K562 (cell line): ENCODE measurements at regions not wholly inside any gene's neighbourhood (a gene's known extent, or its start where the extent isn't known, plus 50 kb on each side); places are given as distances from the start of the nearest gene placed in this dataset.

Experiments used
- ATAC-seq: fragments of 200-7000 bp; cut with Tn5 transposase; 3 replicates; pipeline ENCODE4 v1.9.1; 2020; ENCODE audit warnings: moderate library complexity
- BruUV-seq: library from RNA; stranded (reverse); fragments of 400-500 nt; replicated peaks from 2 replicates; lab custom pipeline; 2021; lab: Mats Ljungman, UMichigan
- CTCF ChIA-PET: fragments of 300-600 bp; formaldehyde crosslinking; extraction: SDS; loops from one replicate; lab custom pipeline; 2021; ENCODE audit warnings: low intra/inter-chr PET ratio; lab: Yijun Ruan, JAX
- POLR2A ChIA-PET: fragments of 300-600, 350-650 bp; sonication (Branson Sonifier 250); formaldehyde crosslinking; extraction: SDS; loops from one replicate; lab custom pipeline; 2021; ENCODE audit warnings: antibody characterized with exemption, inconsistent platforms; lab: Yijun Ruan, JAX
- DNase-seq, 4 experiments: peaks; one replicate each; pipeline versions ENCODE4 v3.0.0 to v3.0.0-alpha.2; 2011 to 2018; ENCODE audit warnings: low spot score in 3 of 4, mixed read lengths in 3 of 4; ENCODE audit errors: extremely low read depth in 1 of 4
- FAIRE-seq: peaks from 2 replicates; lab custom pipeline; 2011; peaks lifted over from hg19 to GRCh38; lab: Jason Lieb, UNC
- H2AFZ ChIP-seq: 2 replicates; pipeline ENCODE4 v1.6.0; 2011; ENCODE audit warnings: low read depth, low read length, control low read depth, inconsistent platforms
- H3K27ac ChIP-seq: fragments of 200-600 bp; 3 replicates; pipeline ENCODE4 v1.8.0; 2011; ENCODE audit warnings: low read depth, mild to moderate bottlenecking, control low read depth, inconsistent platforms, low read length, moderate library complexity, mixed read lengths; ENCODE audit errors: extremely low read depth
- H3K27me3 ChIP-seq, 2 experiments: fragments of 300-600 bp in 1 of 2; 2 replicates in 1 of 2; 3 replicates in 1 of 2; pipeline versions ENCODE4 v1.6.0 to v1.8.0; 2011; ENCODE audit warnings: inconsistent platforms in 2 of 2, low read length in 2 of 2, mild to moderate bottlenecking in 1 of 2, mixed read lengths in 1 of 2, moderate library complexity in 1 of 2; ENCODE audit not compliant: control insufficient read depth in 2 of 2, insufficient read depth in 2 of 2
- H3K36me3 ChIP-seq: fragments of 300-600 bp; 3 replicates; pipeline ENCODE4 v1.8.0; 2011; ENCODE audit warnings: mild to moderate bottlenecking, low read length, inconsistent platforms; ENCODE audit not compliant: control insufficient read depth, insufficient read depth
- H3K4me1 ChIP-seq, 2 experiments: fragments of 200-600 bp in 1 of 2; replicated peaks in 1 of 2; 2 replicates in 1 of 2; 3 replicates in 1 of 2; pipeline versions ENCODE4 v1.5.1 to v1.8.0; 2011; ENCODE audit warnings: inconsistent platforms in 2 of 2, low read length in 2 of 2, mild to moderate bottlenecking in 1 of 2, mixed read lengths in 1 of 2, moderate library complexity in 1 of 2; ENCODE audit not compliant: control insufficient read depth in 2 of 2, insufficient read depth in 2 of 2
- H3K4me2 ChIP-seq: 2 replicates; pipeline ENCODE4 v1.6.1; 2011; ENCODE audit warnings: low read length, control low read depth, inconsistent platforms, mixed read lengths; ENCODE audit not compliant: insufficient read depth
- H3K4me3 ChIP-seq: fragments of 200-600 bp; sonication (generic), shearing (Covaris generic); 2 replicates; pipeline ENCODE4 v1.5.1; 2016; ENCODE audit warnings: control low read depth, inconsistent platforms
- H3K79me2 ChIP-seq: fragments of 200-600 bp; 3 replicates; pipeline ENCODE4 v1.8.0; 2011; ENCODE audit warnings: low read length, inconsistent platforms; ENCODE audit not compliant: control insufficient read depth, insufficient read depth
- H3K9ac ChIP-seq, 2 experiments: 2 replicates each; pipeline versions ENCODE4 v1.6.0 to v1.6.1; 2011; ENCODE audit warnings: low read depth in 2 of 2, low read length in 2 of 2, control low read depth in 1 of 2, inconsistent platforms in 1 of 2, mild to moderate bottlenecking in 1 of 2, mixed read lengths in 1 of 2; ENCODE audit not compliant: insufficient read depth in 1 of 2
- H3K9me1 ChIP-seq: one replicate; pipeline ENCODE4 v1.6.0; 2011; ENCODE audit warnings: inconsistent platforms, mild to moderate bottlenecking, low read length, moderate library complexity; ENCODE audit not compliant: control insufficient read depth, insufficient read depth
- H3K9me3 ChIP-seq: replicated peaks from 2 replicates; pipeline ENCODE4 v1.5.1; 2011; ENCODE audit warnings: low read depth, low read length, inconsistent platforms; ENCODE audit not compliant: control insufficient read depth, insufficient read depth
- H4K20me1 ChIP-seq: replicated peaks from 2 replicates; pipeline ENCODE4 v1.6.1; 2011; ENCODE audit warnings: low read length, inconsistent platforms, mixed read lengths; ENCODE audit not compliant: control insufficient read depth, insufficient read depth
- CREB1 ChIP-seq, 2 experiments: sonication (generic) in 1 of 2; formaldehyde crosslinking in 1 of 2; IDR thresholded peaks; 2 replicates each; pipeline versions ENCODE4 v1.6.1 to v1.8.0; 2012 to 2022; ENCODE audit warnings: inconsistent platforms in 1 of 2, mild to moderate bottlenecking in 1 of 2, missing genetic modification reagents in 1 of 2, moderate library complexity in 1 of 2
- ETV1 ChIP-seq: fragments of 450-650 bp; conservative IDR thresholded peaks from 2 replicates; pipeline ENCODE4 v1.6.1; 2016; ENCODE audit warnings: missing genetic modification characterization, control low read depth, low read depth, missing compliant biosample characterization
- SIX5 ChIP-seq, 2 experiments: IDR thresholded peaks; 2 replicates each; pipeline ENCODE4 v1.6.1; 2011; ENCODE audit warnings: low read length in 2 of 2, borderline replicate concordance in 1 of 2, low read depth in 1 of 2, mild to moderate bottlenecking in 1 of 2, moderate library complexity in 1 of 2; ENCODE audit not compliant: insufficient read depth in 1 of 2
- TRIM28 ChIP-seq: fragments of 450-650 bp; IDR thresholded peaks from 2 replicates; pipeline ENCODE4 v1.6.1; 2017
- ZNF140 ChIP-seq: fragments of 250-450 bp; sonication (Bioruptor Pico); IDR thresholded peaks from 2 replicates; pipeline ENCODE4 v1.8.0; 2021; ENCODE audit warnings: moderate library complexity, mild to moderate bottlenecking, inconsistent platforms
- WGBS: fragments of 100-300 bp; shearing (Covaris generic); methylation state at CpG from one replicate; pipeline ENCODE4 v1.1.6; 2016; ENCODE audit warnings: low coverage, mixed read lengths; ENCODE audit not compliant: insufficient coverage; ENCODE audit errors: missing lambda C conversion rate; 5-methylcytosine and 5-hydroxymethylcytosine counted together
- in situ Hi-C: fragments of 300-500 bp; cut with MboI; formaldehyde crosslinking; loops from 4 replicates; pipeline ENCODE4 v1.15.0; 2018; ENCODE audit warnings: inconsistent platforms, mixed read lengths
- intact Hi-C: fragments of 100-400 bp; cut with micrococcal nuclease; formaldehyde crosslinking; loops from 2 replicates; pipeline ENCODE4 v1.14.2; 2022
- TF ChIP-seq, protein P1 (sequence below): fragments of 450-650 bp; IDR thresholded peaks from 2 replicates; pipeline ENCODE4 v1.6.1; 2017; ENCODE audit warnings: antibody characterized with exemption, mild to moderate bottlenecking
- TF ChIP-seq, protein P2 (sequence below), 3 experiments: IDR thresholded peaks in 2 of 3; conservative IDR thresholded peaks in 1 of 3; 2 replicates each; pipeline ENCODE4 v1.5.1; 2011 to 2012; ENCODE audit warnings: low read length in 3 of 3, mild to moderate bottlenecking in 3 of 3, control low read depth in 2 of 3, improper control_type of control experiment in 1 of 3, inconsistent platforms in 1 of 3, low read depth in 1 of 3, mixed read lengths in 1 of 3, moderate library complexity in 1 of 3; ENCODE audit not compliant: insufficient read depth in 2 of 3

DNA sequence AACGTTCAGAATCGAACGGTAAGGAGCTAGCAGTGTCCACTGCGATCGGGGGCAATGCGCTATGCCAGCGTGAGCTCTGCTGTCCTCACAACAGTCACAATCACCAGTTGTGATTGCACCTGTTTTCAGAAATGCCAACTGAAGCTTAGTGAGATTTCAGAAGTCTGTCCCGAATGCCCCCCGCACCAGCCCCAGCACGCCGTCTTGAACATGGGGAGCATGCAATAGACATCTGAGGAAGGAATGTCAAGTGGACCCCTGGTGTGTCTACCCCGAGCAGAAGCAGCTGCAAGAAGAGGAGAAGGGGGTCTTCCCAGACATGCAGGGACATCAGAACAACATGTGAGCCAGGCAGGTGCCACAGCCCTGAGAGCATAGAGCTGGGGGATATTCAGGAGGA is 125.7 kb upstream of the CHST15 start (continued):
- TF ChIP-seq, protein P1, sequence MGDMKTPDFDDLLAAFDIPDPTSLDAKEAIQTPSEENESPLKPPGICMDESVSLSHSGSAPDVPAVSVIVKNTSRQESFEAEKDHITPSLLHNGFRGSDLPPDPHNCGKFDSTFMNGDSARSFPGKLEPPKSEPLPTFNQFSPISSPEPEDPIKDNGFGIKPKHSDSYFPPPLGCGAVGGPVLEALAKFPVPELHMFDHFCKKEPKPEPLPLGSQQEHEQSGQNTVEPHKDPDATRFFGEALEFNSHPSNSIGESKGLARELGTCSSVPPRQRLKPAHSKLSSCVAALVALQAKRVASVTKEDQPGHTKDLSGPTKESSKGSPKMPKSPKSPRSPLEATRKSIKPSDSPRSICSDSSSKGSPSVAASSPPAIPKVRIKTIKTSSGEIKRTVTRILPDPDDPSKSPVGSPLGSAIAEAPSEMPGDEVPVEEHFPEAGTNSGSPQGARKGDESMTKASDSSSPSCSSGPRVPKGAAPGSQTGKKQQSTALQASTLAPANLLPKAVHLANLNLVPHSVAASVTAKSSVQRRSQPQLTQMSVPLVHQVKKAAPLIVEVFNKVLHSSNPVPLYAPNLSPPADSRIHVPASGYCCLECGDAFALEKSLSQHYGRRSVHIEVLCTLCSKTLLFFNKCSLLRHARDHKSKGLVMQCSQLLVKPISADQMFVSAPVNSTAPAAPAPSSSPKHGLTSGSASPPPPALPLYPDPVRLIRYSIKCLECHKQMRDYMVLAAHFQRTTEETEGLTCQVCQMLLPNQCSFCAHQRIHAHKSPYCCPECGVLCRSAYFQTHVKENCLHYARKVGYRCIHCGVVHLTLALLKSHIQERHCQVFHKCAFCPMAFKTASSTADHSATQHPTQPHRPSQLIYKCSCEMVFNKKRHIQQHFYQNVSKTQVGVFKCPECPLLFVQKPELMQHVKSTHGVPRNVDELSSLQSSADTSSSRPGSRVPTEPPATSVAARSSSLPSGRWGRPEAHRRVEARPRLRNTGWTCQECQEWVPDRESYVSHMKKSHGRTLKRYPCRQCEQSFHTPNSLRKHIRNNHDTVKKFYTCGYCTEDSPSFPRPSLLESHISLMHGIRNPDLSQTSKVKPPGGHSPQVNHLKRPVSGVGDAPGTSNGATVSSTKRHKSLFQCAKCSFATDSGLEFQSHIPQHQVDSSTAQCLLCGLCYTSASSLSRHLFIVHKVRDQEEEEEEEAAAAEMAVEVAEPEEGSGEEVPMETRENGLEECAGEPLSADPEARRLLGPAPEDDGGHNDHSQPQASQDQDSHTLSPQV: no peak
- TF ChIP-seq ETV1 (no peak), TRIM28 (no peak), ZNF140 (CRISPR knock-in tag) (no peak)

GRCh38 chr10:124217906-124218804 is 124.8 kb upstream of the CHST15 start:
- H3K9ac ChIP-seq: no peak overlapping the region
- H3K4me1 ChIP-seq: no peaks in the 10 kb centered on the region; a peak in 1 of 5 replicates
- no peaks in the 10 kb centered on the region for H3K9me3 ChIP-seq
- H3K4me2 ChIP-seq: no peak overlapping the region
- in situ Hi-C loops: no loop called here
- no peaks in the 10 kb centered on the region for H3K9me1 ChIP-seq
- ATAC-seq: no peak
- no peaks in the 10 kb centered on the region for H3K36me3 ChIP-seq
- ChIA-PET CTCF (no interaction called here), POLR2A (interaction anchor here (0.7 kb wide), 2 partner anchors 9 to 158 kb away, joined by 3 read pairs; no protein-coding TSS in a partner anchor)
- no peak overlapping the region for H2AFZ ChIP-seq
- 5% methylated on average over 11 of the region's 12 CpGs for WGBS
- peaks cover 0 to 48% of the 10 kb centered on the region in 2 experiments; a peak in 3 of 5 replicates for H3K27me3 ChIP-seq
- no TSS peak for BruUV-seq
- FAIRE-seq: no peak
- no peak overlapping the region for H3K4me3 ChIP-seq
- TF ChIP-seq, protein P2, sequence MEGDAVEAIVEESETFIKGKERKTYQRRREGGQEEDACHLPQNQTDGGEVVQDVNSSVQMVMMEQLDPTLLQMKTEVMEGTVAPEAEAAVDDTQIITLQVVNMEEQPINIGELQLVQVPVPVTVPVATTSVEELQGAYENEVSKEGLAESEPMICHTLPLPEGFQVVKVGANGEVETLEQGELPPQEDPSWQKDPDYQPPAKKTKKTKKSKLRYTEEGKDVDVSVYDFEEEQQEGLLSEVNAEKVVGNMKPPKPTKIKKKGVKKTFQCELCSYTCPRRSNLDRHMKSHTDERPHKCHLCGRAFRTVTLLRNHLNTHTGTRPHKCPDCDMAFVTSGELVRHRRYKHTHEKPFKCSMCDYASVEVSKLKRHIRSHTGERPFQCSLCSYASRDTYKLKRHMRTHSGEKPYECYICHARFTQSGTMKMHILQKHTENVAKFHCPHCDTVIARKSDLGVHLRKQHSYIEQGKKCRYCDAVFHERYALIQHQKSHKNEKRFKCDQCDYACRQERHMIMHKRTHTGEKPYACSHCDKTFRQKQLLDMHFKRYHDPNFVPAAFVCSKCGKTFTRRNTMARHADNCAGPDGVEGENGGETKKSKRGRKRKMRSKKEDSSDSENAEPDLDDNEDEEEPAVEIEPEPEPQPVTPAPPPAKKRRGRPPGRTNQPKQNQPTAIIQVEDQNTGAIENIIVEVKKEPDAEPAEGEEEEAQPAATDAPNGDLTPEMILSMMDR (IDR thresholded peaks at IDR 0.05 in 2 of 3, conservative IDR thresholded peaks at IDR 0.05 in 1 of 3; ENCODE audit: insufficient read depth in 2 of 3, low read depth in 1 of 3, low read length in 3 of 3): 0 out of 6 replicates have a peak, but pooled peaks of 1 of the 3 experiments have one; percentile 10
- TF ChIP-seq SIX5 (IDR thresholded peaks at IDR 0.05; ENCODE audit: borderline replicate concordance in 1 of 2, insufficient read depth in 1 of 2, low read depth in 1 of 2, low read length in 2 of 2) (no peak), ETV1 (no peak), CREB1 (IDR thresholded peaks at IDR 0.05) (no peak), CREB1 (CRISPR knock-in tag; IDR thresholded peaks at IDR 0.05) (no peak)
- no peaks in the 10 kb centered on the region for H3K79me2 ChIP-seq
- H4K20me1 ChIP-seq: no peaks in the 10 kb centered on the region
- intact Hi-C loops: no loop called here
- DNase-seq: no peak
- no peak overlapping the region for H3K27ac ChIP-seq
